GM13977 (cell line): ENCODE measurements at regions not wholly inside any gene's neighbourhood (a gene's known extent, or its start where the extent isn't known, plus 50 kb on each side); places are given as distances from the start of the nearest gene placed in this dataset.

Source experiments
- DNase-seq: peaks from one replicate; pipeline ENCODE4 v3.0.0; 2012; ENCODE audit warnings: low spot score
- CTCF ChIP-seq: IDR thresholded peaks from 2 replicates; pipeline ENCODE4 v1.5.1; 2012; ENCODE audit warnings: mild to moderate bottlenecking, control low read depth; ENCODE audit not compliant: insufficient read depth; ENCODE audit errors: extremely low read depth, missing control alignments
- in situ Hi-C: fragments of 300-500 bp; cut with MboI; formaldehyde crosslinking; loops from one replicate; pipeline ENCODE4 v1.12.0; 2022; ENCODE audit warnings: low sequenced_read_pairs, low pct_unique_long_range_greater_than_20kb, mixed read lengths, inconsistent platforms; ENCODE audit not compliant: unreplicated experiment

- DNase-seq, result no peak
- no peak for TF ChIP-seq CTCF
- in situ Hi-C loops, result no loop called here
These were observed 128.8 kb upstream of the PTCH1 start for GRCh38 chr9:95645579-95645978.

- DNase-seq, result no peak
- in situ Hi-C loops, result no loop called here
- no peak for TF ChIP-seq CTCF
These were observed 127.6 kb upstream of the PTCH1 start for GRCh38 chr9:95644377-95644776.

DNA sequence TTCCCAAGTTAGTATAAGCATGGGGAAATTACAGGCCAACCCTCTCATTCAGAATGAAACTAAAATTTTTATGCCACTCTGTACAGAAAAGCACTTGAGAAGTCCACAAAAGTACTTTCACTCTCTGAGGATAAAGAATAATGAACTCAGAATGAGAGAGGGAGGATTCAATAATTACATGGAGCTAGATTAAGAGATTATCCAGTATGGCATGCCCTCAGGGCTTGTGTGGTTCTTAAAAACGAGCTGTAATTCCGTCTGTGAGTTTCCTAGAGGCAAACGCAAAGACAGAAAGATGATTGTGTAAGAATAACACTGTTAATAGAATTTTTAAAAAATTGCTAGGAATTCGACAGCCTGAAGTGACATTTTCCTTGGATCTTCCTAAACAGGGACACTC, 126.8 kb upstream of the PTCH1 start:
- TF ChIP-seq CTCF, result no peak
- DNase-seq, result no peak
- in situ Hi-C loops, result no loop called here

DNA sequence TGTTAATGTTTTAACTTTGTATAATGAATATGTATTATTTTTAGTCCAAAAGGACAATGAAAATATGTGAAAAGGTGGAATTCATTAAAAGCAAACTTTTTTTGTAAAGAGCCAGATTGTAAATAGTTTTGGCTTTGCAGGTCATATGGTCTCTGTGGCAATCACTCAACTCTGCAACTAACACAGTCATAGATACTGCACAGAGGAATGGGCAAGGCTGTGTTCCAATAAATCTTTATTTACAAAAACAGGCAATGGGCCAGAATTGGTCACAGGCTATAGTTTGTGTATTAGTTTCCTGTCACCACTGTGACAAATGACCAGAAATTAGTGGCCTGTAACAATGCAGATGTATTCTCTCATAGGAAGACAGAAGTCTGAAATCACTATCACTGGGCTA, 125.4 kb upstream of the PTCH1 start:
- in situ Hi-C loops, result no loop called here
- TF ChIP-seq CTCF, result no peak
- DNase-seq, result no peak

DNA sequence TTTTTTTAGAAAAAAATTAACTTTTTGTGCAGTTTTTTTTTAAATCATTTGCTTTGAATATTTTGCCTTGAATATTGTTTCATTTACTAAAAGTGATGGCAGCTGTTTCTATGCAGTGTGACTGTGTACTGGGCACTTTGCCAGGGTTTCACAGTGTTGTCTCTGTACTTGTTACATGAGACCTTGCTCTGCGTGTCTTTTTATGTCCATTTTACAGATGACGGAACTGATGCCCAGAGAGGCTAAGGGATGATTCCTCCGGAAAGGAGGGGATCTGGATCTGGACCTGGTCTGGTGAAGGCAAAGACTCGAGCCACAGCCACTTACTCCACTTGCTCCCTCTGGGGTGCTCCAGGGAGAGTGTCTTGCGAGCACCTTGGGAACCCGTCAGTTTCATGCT, 124.8 kb upstream of the PTCH1 start:
- in situ Hi-C loops, result no loop called here
- TF ChIP-seq CTCF, result no peak
- DNase-seq, result no peak

DNA sequence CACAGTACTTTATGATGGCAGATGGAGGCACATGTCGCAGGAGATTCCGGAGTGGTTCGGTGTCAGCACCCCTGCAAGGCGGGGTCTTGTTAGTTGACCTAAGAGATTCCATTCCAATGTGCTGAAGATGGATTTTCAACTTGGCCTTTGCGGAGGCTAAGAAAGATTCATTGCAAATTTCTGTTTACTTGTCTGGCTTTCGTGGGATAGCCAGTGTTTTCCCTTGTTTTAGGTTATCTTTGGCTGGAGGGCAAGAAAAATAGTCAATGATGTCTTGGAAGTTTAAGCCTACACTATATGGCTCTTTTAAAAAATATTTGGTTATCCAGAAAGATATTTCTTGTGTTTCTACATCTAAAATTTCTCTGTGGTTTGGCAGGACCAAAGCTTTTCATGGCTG, 123.6 kb upstream of the PTCH1 start:
- no peak for TF ChIP-seq CTCF
- in situ Hi-C loops, result no loop called here
- DNase-seq, result no peak

DNA sequence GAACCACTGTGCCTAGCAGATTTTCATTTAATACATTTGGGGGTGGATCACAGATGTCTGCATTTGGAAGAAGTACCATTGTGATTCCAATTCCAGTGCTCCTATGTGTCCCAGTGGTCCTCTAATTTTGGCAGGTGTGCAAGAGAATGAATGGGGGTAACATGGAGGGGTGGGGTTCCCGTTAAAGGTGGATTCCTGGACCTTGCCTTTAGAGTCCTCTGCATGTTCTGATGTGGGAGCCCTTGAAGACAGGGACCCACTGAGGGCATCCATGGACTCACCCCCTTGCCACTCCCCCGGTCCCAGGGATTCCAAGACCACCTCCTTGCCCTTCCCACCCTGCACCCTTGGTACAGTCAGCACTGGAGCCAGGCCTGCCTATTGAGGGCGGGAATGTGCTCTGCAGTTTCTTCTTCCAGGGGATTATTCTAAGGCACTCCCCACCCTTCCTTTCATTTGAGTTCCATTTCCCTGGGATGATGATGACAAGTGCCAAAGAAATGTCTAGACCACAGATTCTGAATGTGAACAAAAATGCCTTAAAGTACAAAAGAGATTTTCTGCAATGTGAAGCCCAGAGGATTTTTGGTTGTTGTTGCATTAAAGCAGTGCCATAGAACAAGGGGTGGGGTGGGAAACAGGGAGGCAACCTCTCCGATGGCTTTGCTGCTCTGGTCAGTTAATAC, 119.4 kb upstream of the PTCH1 start:
- in situ Hi-C loops, result no loop called here
- DNase-seq, result no peak
- no peak for TF ChIP-seq CTCF
